ENCODE measurements at regions not wholly inside any gene's neighbourhood (a gene's known extent, or its start where the extent isn't known, plus 50 kb on each side); places are given as distances from the start of the nearest gene placed in this dataset.

- TF ChIP-seq, protein P1, sequence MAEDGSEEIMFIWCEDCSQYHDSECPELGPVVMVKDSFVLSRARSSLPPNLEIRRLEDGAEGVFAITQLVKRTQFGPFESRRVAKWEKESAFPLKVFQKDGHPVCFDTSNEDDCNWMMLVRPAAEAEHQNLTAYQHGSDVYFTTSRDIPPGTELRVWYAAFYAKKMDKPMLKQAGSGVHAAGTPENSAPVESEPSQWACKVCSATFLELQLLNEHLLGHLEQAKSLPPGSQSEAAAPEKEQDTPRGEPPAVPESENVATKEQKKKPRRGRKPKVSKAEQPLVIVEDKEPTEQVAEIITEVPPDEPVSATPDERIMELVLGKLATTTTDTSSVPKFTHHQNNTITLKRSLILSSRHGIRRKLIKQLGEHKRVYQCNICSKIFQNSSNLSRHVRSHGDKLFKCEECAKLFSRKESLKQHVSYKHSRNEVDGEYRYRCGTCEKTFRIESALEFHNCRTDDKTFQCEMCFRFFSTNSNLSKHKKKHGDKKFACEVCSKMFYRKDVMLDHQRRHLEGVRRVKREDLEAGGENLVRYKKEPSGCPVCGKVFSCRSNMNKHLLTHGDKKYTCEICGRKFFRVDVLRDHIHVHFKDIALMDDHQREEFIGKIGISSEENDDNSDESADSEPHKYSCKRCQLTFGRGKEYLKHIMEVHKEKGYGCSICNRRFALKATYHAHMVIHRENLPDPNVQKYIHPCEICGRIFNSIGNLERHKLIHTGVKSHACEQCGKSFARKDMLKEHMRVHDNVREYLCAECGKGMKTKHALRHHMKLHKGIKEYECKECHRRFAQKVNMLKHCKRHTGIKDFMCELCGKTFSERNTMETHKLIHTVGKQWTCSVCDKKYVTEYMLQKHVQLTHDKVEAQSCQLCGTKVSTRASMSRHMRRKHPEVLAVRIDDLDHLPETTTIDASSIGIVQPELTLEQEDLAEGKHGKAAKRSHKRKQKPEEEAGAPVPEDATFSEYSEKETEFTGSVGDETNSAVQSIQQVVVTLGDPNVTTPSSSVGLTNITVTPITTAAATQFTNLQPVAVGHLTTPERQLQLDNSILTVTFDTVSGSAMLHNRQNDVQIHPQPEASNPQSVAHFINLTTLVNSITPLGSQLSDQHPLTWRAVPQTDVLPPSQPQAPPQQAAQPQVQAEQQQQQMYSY (CRISPR knock-in tag; IDR thresholded peaks at IDR 0.05), result no peak
- TF ChIP-seq PAX8 (IDR thresholded peaks at IDR 0.05), result no peak
- no peak for TF ChIP-seq E2F8 (IDR thresholded peaks at IDR 0.05; ENCODE audit: low read depth, partially characterized antibody)
- TF ChIP-seq PKNOX1 (IDR thresholded peaks at IDR 0.05), result no peak
- no peak for TF ChIP-seq IKZF2 (IDR thresholded peaks at IDR 0.05)
- TF ChIP-seq, protein P2, sequence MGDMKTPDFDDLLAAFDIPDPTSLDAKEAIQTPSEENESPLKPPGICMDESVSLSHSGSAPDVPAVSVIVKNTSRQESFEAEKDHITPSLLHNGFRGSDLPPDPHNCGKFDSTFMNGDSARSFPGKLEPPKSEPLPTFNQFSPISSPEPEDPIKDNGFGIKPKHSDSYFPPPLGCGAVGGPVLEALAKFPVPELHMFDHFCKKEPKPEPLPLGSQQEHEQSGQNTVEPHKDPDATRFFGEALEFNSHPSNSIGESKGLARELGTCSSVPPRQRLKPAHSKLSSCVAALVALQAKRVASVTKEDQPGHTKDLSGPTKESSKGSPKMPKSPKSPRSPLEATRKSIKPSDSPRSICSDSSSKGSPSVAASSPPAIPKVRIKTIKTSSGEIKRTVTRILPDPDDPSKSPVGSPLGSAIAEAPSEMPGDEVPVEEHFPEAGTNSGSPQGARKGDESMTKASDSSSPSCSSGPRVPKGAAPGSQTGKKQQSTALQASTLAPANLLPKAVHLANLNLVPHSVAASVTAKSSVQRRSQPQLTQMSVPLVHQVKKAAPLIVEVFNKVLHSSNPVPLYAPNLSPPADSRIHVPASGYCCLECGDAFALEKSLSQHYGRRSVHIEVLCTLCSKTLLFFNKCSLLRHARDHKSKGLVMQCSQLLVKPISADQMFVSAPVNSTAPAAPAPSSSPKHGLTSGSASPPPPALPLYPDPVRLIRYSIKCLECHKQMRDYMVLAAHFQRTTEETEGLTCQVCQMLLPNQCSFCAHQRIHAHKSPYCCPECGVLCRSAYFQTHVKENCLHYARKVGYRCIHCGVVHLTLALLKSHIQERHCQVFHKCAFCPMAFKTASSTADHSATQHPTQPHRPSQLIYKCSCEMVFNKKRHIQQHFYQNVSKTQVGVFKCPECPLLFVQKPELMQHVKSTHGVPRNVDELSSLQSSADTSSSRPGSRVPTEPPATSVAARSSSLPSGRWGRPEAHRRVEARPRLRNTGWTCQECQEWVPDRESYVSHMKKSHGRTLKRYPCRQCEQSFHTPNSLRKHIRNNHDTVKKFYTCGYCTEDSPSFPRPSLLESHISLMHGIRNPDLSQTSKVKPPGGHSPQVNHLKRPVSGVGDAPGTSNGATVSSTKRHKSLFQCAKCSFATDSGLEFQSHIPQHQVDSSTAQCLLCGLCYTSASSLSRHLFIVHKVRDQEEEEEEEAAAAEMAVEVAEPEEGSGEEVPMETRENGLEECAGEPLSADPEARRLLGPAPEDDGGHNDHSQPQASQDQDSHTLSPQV (IDR thresholded peaks at IDR 0.05), result no peak
- no peak for TF ChIP-seq POLR2AphosphoS5 (IDR thresholded peaks at IDR 0.05; ENCODE audit: low read length)
Observed at GRCh38 chr4:167406181-167406580, 171.9 kb upstream of the SPOCK3 start (continued).

Data from GM12878 (cell line).